ENCODE measurements at regions not wholly inside any gene's neighbourhood (a gene's known extent, or its start where the extent isn't known, plus 50 kb on each side); places are given as distances from the start of the nearest gene placed in this dataset.
A peak's percentile ranks its signal among the peaks of the same experiment; 100 is the strongest.

DNA sequence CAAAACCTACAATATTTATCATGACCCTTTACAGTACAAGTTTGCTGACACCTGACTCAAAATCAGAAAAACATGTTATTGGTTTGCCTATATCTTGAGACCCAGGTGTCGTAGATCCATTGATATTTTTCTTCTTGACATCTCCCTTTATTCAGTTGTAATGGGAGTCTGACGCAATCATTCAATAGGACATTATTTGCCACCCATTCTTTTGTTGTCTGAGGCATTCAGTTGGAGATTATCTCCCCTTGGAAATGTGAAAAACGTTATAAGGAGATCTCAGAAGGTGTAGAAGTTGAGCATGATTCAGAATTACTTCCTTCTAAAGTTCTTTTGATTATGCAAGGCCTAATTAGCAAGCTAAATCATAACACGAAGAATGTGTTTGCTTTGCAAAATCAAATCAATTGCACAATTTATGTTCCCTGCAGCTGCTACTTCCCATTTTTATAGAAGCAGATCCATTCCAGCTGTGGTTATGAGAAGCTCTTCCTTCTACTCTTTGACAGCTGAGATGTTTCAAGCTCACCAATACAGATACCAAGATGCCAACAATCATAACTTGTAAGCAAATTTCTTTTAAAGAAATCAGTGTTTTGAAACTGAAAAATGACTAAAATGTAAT lies 228.2 kb upstream of the SYT1 start:
- no peaks in the 10 kb centered on the region for H3K27me3 ChIP-seq (ENCODE audit: control insufficient read depth, insufficient read depth, low read length)
- WGBS, 2 experiments (ENCODE audit: extremely low coverage in 2 of 2, insufficient read length in 1 of 2) = no CpG with 5 or more reads among the region's 4 CpGs
- H3K4me2 ChIP-seq (ENCODE audit: low read depth, low read length) = no peak overlapping the region
- no peak overlapping the region for H4K8ac ChIP-seq (ENCODE audit: low read depth in 2 of 2, low read length in 2 of 2)
- no peaks in the 10 kb centered on the region for H3K36me3 ChIP-seq (ENCODE audit: control insufficient read depth, insufficient read depth, low read length)
- no peak overlapping the region for H2AK5ac ChIP-seq (ENCODE audit: low read depth, low read length)
- TF ChIP-seq BHLHE40 (IDR thresholded peaks at IDR 0.05; ENCODE audit: low read depth, low read length) (no peak), SMC3 (IDR thresholded peaks at IDR 0.05; ENCODE audit: low read depth, low read length) (no peak), NFE2L2 (IDR thresholded peaks at IDR 0.05; ENCODE audit: low read depth, low read length) (no peak), FOS (IDR thresholded peaks at IDR 0.05; ENCODE audit: low read depth, low read length) (no peak), CEBPB (IDR thresholded peaks at IDR 0.05; ENCODE audit: low read depth, low read length) (0 out of 2 replicates have a peak, but pooled peaks have one; percentile 41)
- TF ChIP-seq, protein P1, sequence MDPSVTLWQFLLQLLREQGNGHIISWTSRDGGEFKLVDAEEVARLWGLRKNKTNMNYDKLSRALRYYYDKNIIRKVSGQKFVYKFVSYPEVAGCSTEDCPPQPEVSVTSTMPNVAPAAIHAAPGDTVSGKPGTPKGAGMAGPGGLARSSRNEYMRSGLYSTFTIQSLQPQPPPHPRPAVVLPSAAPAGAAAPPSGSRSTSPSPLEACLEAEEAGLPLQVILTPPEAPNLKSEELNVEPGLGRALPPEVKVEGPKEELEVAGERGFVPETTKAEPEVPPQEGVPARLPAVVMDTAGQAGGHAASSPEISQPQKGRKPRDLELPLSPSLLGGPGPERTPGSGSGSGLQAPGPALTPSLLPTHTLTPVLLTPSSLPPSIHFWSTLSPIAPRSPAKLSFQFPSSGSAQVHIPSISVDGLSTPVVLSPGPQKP (IDR thresholded peaks at IDR 0.05; ENCODE audit: borderline replicate concordance, low read depth, low read length) = no peak
- peaks cover under 1% of the 10 kb centered on the region; the same call in 1 of the 2 replicates for H3K9me3 ChIP-seq (ENCODE audit: control insufficient read depth, insufficient read depth, low read length)
- no peaks in the 10 kb centered on the region for H3K9me1 ChIP-seq (ENCODE audit: insufficient read depth, low read length)
- H2BK120ac ChIP-seq (ENCODE audit: low read depth, low read length) = no peak overlapping the region
- no peak overlapping the region for H3K4ac ChIP-seq (ENCODE audit: low read depth, low read length)
- no peaks in the 10 kb centered on the region for H3K79me1 ChIP-seq (ENCODE audit: low read depth in 1 of 2, low read length in 2 of 2)
- H3K4me3 ChIP-seq (ENCODE audit: insufficient read depth, low read depth, low read length) = no peak overlapping the region
- intact Hi-C loops (cut with micrococcal nuclease) = no loop called here
- no peak overlapping the region for H3K9ac ChIP-seq (ENCODE audit: low read depth, low read length)
- H4K20me1 ChIP-seq (ENCODE audit: insufficient read depth, low read length) = no peaks in the 10 kb centered on the region
- no peak overlapping the region for H3K18ac ChIP-seq (ENCODE audit: low read depth, low read length)
- no peak overlapping the region for H3K27ac ChIP-seq (ENCODE audit: insufficient read depth, low read length)
- no peak overlapping the region for H3K56ac ChIP-seq (ENCODE audit: extremely low read depth, insufficient read depth, low read length)
- ChIA-PET POLR2A (ENCODE audit: unreplicated experiment) (no interaction called here), CTCF (no interaction called here)
- no peak overlapping the region for H4K5ac ChIP-seq (ENCODE audit: low read depth, low read length)
- DNase-seq (no peak), ATAC-seq (ENCODE audit: low read depth) (no peak)
- no peak overlapping the region for H2AK9ac ChIP-seq (replicated peaks; ENCODE audit: low read depth, low read length, poor library complexity)
- no TSS peak for BruUV-seq (replicated peaks)
- H3K23ac ChIP-seq (ENCODE audit: low read depth, low read length) = no peak overlapping the region
- no peak overlapping the region for H2BK20ac ChIP-seq (ENCODE audit: low read depth, low read length)
- dilution Hi-C loops (cut with HindIII; ENCODE audit: low sequenced_read_pairs, unreplicated experiment) = no loop called here
- no peak overlapping the region for H4K91ac ChIP-seq (ENCODE audit: insufficient read depth, low read depth, low read length)
- in situ Hi-C loops (cut with MboI; ENCODE audit: low sequenced_read_pairs) = no loop called here
- H2AFZ ChIP-seq (replicated peaks; ENCODE audit: low read length, poor library complexity) = no peak overlapping the region
- H2BK5ac ChIP-seq (ENCODE audit: low read depth, low read length, poor library complexity, severe bottlenecking) = no peak overlapping the region
- H2BK15ac ChIP-seq (ENCODE audit: low read depth, low read length) = no peak overlapping the region
- H3K14ac ChIP-seq (replicated peaks; ENCODE audit: low read depth, low read length) = no peak overlapping the region
- H3K4me1 ChIP-seq (ENCODE audit: control insufficient read depth, insufficient read depth, low read length) = no peaks in the 10 kb centered on the region
